ENCODE measurements at regions not wholly inside any gene's neighbourhood (a gene's known extent, or its start where the extent isn't known, plus 50 kb on each side); places are given as distances from the start of the nearest gene placed in this dataset.

DNA sequence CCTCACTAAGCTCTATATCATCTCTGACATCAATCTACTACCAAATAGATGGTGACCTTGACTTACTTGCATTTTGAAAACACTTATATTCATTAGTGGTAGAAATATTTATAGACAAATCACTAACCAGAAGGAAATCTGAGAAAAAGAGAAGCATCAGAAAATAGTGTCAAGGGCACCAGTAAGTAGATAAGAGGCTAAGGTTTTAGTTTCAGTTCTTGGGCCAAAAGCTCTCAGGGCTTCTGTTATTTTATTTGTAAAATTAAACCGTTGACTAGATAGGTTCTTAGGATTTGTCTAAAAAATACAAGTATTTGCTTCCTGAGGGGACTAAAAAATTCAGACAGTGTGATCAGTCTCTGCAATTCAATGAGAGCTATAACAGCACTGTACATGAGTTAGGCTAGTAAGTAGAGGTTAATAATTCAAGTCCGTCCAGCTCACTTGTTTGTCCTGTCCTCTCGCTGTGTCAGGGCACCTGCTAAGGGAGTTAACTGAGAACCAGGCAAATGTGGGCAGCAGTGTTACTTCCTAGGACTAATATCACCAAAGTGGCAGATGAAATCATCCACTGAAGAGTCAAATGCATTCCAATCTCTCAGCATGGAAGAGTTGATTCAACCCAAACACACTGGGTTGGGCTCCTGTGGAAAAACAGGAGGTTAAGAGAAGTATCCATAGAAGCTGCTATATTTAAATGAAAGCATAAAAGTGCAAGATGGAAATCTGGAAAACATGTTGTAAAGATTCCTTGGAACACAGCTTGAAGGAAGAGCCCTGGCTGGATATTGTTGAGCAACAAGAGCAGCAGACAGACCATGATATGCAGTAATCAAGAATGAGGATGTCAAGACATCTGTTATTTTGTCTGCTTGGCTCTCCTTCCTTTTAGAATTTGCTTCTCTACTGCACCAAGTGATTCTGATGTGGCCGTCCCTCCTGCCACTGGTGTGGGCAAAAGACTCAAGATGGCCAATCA, 134.9 kb upstream of the ZBTB20 start:
- TF ChIP-seq CTCF (IDR thresholded peaks at IDR 0.05), result no peak
- no peak for TF ChIP-seq POLR2AphosphoS5 (IDR thresholded peaks at IDR 0.05)

All from suprapubic skin (tissue), 3 donors.